ENCODE measurements at regions not wholly inside any gene's neighbourhood (a gene's known extent, or its start where the extent isn't known, plus 50 kb on each side); places are given as distances from the start of the nearest gene placed in this dataset.
A peak's percentile ranks its signal among the peaks of the same experiment; 100 is the strongest.

DNA sequence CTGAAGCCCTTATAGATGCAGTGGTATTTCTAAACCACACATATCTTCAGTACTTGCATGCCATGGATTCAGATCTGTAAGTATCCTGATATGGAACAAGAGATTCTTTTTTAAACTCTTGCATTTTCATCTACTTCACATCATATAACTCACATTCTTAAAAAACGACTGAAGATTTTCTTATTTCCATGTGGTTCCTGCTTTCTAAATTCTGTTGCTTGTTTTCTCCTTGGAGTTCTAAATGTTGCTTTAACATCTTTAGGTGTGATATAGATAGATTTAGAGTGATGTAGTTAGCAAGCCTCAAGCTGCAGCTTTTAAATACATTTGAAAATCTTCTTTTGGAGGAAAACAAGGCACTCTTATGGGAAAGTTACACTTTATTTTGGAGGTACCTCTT is 455.4 kb downstream of the FOXG1 start:
- no peak for DNase-seq

DNA sequence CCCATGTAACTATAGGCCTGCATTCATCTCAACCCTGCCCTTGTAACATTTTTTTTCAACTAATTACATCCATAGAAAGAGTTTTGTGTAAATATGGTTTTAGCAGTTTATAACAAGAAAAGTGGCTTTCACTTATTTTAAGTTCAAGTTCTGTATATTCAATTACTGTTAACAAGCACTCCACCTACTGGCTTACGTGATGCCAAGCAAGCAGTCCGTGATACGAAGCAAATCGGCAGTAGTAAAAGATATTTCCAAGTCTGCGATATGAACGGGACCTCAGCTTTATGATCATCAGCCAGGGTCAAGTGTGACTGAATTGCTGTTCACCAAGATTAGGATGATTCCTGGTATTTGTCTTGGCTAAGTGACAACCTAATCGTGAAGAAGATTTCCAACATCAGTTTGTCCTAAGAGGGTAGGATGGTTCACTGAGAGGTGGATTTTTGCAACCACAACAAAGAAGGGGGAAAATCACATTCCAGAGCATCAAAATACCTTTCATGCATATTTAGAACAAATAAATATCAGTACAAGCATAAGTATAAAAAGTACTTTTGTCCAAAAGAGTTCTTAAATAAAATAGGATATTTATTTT is 456.2 kb downstream of the FOXG1 start:
- peak; percentile 70 for DNase-seq

DNA sequence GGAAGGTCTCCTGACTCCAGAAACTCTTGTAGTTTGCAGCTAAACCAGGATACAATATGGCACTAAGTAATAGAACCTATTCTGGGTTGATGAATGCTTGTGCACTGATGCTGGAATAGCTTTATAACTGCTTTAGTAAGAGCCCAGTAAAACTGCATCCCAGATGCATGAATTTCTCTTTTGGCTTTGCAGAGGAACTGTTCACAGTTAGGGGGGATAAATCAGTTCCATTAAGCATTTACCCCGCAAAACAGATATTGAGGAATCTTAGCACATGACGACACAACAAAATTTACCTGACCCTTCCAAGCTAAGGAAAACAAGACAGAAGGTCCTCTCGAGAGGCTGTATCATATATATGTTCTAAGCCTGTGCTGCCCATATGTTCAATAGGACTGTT is 457.4 kb downstream of the FOXG1 start:
- no peak for DNase-seq

GRCh38 chr14:29227631-29228030 is 461.0 kb downstream of the FOXG1 start:
- no peak for DNase-seq

- no peak for DNase-seq
These were observed 465.6 kb downstream of the FOXG1 start for GRCh38 chr14:29232153-29232552.

GRCh38 chr14:29232711-29233110 is 466.1 kb downstream of the FOXG1 start:
- DNase-seq = no peak

- DNase-seq = no peak
These were observed 466.6 kb downstream of the FOXG1 start for GRCh38 chr14:29233188-29233587.

GRCh38 chr14:29235991-29236390 is 469.4 kb downstream of the FOXG1 start:
- no peak for DNase-seq

- no peak for DNase-seq
These were observed 469.8 kb downstream of the FOXG1 start for GRCh38 chr14:29236401-29236800.

- DNase-seq = no peak
These were observed 470.3 kb downstream of the FOXG1 start for GRCh38 chr14:29236848-29237247.

DNA sequence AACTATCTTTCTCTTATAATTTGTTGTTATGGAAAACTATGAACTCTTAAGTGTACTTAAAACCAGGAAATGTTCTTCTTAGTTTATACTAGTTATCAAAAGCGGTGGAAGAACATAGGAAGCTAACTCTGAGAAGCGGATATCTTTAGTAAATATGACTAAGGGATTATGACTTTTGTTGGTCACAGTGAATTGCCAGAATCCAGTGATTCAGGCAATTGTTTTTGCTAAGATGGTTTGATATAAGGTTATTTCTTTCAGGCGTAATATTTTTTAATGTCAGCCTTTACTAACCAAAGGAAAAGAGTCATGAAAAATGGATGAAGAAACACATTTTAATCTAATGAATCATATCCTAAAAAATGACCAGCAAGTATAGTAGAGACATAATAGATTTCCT is 473.5 kb downstream of the FOXG1 start:
- no peak for DNase-seq

DNA sequence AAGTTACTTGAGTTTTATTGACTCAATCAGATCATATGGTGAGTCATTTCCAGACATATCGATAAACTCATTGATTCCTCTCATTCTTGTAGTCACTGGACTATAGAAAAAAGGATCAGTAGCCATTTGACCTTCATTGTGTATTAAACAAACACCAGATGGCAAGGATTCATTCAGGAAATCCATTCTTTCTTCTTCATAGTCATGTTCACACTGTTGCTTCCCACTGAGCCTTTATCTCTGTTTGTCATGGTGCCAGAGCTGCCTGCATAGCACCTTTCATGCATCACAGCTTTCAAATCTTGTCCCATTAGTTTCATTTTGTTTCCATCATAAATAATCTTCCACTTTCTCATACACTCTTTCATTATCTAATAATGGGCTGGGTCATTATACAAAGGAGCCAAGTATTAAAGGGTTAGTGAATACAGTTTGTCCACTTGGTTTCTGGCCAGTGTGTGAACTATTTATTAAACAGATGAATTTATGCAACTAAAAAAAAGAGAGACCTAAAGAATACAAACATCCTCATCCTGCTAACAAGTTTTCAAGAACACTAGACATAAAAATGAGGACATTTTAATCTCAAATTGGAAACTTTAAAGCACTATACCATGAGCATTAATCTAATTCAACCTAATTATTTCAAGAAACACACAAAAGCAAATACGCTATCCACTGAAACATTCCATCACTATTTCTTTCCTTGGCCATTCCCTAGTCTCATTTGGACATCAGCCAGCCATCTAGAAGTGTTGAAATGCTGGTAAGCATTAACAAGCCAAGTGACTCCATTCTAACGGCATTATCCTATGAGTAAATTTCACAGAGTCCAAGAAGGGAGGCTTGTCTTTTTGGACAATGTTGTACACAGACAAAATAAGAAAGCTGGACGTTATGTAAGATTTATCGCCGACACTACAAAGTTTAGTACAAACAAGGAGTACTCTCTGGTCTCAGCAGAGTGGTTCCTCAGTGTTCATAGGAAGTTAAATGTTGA is 476.5 kb downstream of the FOXG1 start:
- DNase-seq = peak; percentile 86

DNA sequence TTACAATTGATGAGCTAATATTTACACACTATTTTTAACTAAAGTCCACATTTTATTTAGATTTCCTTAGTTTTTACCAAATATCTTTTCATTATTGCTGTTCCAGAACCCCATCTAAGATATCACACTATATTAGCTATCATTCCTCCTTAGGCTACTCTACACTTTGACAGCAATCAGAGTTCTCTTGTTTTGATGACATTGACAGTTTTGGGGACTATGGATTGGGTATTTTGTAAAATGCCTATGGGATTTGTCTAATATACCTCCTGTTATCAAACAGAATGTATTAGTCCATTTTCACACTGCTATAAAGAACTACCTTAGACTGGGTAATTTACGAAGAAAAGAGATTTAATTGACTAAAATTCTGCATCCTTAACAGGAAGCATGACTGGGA is 489.1 kb downstream of the FOXG1 start:
- DNase-seq = no peak

DNA sequence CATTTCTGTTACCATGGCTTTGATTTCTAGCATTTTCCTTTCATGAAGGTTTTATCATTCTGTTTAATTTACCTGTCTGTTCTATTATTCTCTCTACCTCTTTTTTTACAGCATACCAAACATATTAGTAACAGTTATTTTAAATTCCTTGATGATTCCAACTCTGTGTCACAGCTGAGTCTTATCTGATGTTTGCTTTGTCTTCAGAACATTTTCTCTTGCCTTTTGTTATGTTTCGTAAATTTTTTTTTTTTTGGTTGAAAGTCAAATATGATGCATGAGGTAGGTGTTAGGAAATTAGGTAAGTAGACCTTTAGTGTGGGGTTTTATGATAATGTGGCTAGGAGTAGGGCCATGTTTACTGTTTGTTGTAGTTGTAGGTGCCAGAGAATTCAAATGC is 496.4 kb downstream of the FOXG1 start:
- DNase-seq = no peak

GRCh38 chr14:29264865-29265264 is 498.3 kb downstream of the FOXG1 start:
- no peak for DNase-seq

GRCh38 chr14:29265852-29266251 is 499.3 kb downstream of the FOXG1 start:
- DNase-seq = no peak

DNA sequence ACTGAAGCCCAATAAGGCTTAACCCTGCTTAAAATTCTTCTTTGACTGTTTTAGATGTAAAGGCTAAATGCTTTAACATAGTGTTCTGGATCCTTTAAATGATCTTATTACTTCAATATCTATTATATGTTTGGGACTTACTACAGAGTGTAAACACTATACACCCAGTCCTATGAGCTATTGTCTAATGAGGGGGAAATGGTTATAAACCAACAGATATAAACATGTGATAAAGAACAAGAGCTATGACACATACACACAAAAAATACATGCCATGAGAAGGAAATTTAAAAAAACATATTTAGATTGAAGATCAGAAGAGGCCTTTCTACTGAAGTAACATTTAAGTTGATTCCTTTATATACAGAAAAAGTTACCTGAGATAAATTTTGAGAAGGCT is 505.1 kb downstream of the FOXG1 start:
- DNase-seq = no peak

DNA sequence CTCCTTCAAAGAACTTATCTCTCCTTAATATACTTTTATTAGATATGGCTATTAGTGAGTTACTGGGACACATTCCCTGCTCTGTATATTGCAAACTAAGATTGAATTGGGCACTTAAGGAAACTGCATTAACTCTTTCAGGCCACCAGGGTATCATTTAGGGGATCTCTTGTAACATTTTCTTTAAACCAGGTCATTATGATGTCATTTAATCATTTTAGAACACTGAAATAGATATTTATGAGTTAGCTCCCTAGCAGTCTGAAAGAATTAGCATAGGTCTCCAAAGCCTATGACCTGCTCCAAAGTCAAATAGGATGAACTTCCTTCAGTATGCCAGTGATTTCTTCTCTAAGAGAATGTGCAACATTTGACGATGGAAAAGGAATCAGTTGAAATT is 506.9 kb downstream of the FOXG1 start:
- no peak for DNase-seq

- peak; percentile 27 for DNase-seq
These were observed 508.5 kb downstream of the FOXG1 start for GRCh38 chr14:29274890-29275596.

DNA sequence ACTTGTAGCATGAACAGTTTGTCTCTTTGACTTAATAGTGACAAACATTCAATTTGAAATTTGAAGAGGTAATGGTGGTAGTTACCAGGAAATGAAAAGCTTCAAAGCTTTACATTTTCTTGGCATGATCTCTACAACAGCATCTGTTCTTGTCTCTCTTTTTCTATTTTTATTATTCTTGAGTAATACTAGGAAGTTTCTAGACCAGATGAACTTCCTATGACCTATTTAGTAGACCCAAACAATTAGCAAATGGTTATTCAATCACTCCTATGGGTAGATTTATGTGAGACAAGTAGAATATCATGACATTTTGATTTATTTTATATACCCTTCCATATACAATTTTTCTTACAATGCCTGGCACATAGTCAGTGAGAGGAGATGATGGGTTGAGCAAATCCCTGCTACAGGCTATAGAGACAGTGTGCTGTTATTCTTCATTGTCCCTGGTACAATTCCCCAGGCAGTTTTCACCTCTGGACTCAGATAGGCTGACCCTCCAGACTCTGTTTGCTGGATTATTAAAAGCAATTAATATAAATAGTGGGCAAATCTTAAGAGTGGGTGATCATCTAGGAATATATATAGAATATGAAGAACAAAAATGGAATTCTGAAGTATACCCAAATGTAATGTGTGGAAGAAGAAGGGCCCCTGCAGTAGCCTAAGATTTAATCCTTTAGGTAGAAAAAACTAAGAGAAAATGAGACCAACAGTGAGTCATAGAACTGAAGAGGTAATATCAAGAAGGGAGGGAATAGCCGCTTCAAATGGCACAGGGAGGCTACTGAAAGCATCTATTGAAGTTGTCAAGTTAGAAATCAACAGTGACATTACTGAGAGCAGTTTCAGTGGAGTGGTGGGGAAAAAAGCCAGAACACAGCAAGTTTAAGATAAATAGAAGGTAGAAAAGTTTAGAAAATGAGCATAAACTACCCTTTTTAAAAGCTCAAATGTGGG is 512.0 kb downstream of the FOXG1 start:
- no peak for DNase-seq

DNA sequence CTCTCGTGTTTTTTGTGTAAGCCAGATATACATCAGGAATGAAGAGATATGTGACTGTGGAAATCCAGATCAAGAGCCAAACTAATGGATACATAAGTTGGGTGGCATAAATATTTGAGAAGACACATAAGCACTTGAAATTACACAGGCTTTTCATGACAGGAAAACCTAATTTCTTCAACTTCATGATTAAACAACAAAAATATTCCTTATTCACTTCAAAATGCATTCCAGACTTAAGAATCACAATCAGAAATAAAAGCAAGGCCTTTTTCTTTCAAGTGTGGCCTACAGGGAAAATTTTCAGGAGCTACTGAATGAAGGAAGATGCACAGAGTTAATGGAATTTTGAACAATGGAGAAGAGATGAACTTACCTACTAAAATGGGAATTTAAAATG is 515.6 kb downstream of the FOXG1 start:
- no peak for DNase-seq

DNA sequence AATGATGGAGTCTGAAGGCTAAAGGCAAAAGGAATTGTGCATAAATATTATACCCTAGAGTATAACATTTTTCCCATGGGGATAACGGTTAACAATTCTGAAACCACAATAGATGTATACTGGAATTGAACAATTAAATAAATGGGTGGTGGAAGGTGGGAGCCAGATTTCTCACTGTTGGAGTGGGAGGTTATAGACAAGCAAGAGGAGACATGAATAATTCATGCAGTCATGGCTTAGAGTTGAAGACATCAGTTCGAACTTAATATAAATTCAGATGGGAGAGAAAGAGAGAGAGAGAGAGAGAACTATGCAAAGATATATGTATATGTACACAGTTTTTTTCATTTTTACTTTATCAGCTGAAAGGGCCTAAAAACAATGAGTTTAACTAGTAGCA is 523.9 kb downstream of the FOXG1 start:
- DNase-seq = no peak

DNA sequence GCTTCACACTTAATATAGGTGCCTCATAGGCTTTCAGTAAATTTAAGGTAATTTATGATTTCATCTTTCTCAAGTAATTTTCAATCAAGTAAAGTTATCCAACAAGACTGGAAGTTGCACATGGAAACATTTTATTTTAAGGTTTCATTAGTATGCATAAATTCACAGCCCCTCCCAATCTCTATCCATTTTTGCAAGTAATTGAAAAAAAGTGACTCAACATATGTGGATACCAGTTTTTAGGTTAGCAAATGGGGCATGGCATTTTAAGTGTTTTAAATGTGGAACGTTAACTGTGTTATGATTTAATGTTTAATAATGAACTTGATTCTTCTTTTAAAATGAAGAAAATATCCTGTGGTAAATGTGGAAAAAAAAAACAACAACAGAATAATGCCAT is 532.8 kb downstream of the FOXG1 start:
- DNase-seq = no peak
